Stimulated activated CD8-positive, alpha-beta memory T cell treated with anti-CD3 and anti-CD28 coated beads, Interleukin-15, amount 100 ng/mL, for 4 hours (primary cell): ENCODE measurements at regions not wholly inside any gene's neighbourhood (a gene's known extent, or its start where the extent isn't known, plus 50 kb on each side); places are given as distances from the start of the nearest gene placed in this dataset.
"Not testable (repeated sequence)": the region's sequence is repeated elsewhere in the genome, so short reads cannot be mapped to it uniquely, and the experiment has no call there.

Experiments
- DNase-seq, 2 donors: peaks; one replicate each; pipeline ENCODE4 v3.0.0-alpha.2; 2020; ENCODE audit warnings: low read depth in 2 of 2

DNA sequence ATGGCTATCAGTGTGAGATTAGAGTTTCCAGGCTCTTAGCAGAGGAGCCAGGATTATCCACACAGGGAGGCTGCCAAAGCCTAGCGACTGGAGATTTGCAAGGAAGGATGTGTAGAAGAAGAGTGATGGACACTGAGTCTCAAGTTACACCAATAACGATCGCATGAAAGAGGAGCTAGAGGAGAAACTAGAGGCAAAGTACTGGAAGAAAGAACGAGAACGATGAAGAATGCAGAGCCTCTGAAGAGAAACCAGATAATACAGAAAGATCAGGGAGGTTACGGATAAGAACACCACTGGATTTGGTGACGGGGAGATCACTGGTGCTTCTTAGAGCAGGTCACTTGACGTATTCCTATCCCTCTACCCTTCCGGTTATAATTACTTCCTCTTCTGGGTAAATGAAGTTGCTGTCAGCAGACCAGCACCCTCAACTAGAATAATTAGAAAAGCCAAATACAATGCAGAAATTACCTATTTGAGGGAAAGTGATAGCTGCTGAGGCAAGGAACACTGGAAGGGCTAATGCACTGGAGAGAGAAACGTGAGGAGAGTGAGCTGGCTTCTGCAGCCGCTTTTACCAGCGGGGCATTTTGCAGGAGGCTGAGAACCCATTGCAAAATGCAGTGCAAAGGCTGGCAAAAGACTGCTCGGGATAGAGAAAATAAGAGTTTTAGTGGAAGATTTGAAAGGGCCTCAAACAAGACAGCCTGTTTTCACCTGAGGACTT lies 93.1 kb upstream of the HIF1A start:
- no peak for DNase-seq

DNA sequence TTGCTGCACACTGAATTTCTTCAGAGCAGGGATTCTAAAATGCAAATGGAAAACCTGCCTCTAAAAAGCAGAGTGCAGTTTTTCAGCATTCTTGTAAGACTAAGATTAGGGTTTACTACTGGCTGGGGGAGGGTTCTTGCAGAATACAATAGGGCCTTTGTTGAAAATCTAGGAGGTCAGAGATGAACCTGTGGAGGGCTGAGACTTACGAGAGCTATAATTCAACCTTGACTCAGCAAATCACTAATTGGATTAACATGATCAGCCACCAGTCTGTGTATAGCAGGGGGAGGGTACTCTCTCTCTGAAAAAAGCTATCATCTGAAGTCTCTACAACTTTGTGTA lies 92.6 kb upstream of the HIF1A start:
- no peak for DNase-seq

DNA sequence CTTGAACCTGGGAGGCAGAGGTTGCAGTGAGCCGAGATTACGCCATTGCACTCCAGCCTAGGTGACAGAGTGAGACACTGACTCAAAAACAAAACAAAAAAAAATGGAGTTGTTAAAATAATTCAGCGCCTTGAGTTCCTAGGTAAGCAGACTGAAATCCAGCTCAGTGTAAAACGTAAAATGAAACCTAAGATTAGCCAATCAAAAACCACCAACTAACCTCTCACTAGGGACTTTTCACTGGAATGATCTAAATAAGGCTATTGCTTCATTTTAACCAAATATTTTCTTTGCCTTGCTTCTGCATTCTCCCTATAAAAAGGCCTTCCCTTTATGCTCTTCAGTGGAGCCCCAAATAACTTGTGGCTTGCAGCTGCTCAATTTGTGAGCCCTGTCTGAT lies 91.6 kb upstream of the HIF1A start:
- DNase-seq = no peak

DNA sequence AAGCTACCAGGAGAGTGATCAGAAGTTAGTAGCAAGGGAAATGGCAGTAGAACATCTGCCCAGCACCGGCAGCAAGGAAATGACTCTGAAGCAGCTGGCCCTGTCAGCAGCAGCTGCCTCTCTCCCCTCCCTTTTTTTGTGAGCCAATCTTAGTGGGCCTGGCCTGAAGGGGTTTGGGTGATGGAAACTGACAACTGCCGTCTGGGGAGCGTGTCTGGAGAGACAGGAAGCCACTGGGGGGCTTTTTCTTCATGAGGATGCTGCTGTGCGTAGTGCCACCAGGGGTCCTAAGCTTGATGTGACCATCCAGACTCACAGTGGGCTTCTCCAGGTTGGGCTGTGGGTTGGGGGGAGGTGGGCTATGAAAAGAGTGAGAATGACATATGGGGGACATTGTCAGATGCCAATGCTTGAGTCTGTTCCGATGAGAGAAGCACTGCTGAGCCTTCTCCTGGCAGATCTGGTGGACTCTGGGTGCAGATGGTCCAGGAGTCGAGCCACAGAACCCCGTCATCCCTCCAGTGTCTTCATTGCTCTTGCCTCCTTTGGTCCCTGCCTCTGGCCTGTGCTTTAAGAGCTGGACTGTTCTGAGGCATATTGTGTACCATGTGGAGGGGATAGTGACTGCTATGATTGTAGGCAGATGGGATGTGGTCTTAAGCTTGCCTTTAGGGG lies 87.6 kb upstream of the HIF1A start:
- DNase-seq = no peak

DNA sequence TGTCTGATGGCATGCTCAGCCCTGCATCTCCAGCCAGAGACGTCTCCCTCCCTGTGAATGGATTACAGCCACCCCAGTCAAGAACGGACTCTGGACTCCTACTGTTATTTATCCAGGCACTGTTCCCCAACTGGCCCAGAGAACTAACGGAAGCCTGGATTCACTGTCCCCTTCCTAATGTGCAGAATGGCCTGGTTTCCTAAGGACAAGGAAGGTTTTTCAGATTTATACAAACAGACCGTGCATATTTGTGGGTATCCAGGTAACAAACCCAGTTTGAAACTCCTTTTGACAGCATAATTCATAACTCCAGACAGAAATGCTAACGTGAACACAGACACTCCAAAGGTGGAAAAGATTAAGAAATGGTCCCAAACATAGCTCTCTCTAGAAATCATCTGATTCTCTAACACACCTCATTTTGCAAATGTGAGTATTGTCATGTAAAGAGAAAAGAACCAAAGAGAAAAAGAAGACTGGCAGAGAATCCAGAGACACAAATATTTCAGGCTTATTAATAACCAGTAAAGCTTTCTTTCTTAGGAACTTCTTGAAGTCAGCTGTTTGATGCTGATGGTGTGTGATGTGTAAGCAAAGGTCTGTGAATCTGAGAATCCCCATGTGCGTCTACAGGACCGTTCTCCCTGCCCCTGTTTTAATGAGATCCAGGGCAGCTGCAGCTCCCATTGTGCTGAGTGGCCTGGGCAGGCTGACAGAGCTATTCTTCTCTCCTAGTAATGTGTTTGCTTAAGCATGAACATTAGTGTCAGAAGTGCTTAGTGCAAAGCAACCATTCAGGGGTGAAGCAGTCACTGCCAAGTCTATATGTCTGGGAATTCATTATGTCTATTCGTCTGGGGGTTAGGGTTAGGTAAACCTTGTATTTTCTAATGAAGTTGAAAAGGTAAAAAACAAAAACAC lies 86.8 kb upstream of the HIF1A start:
- DNase-seq = no peak

DNA sequence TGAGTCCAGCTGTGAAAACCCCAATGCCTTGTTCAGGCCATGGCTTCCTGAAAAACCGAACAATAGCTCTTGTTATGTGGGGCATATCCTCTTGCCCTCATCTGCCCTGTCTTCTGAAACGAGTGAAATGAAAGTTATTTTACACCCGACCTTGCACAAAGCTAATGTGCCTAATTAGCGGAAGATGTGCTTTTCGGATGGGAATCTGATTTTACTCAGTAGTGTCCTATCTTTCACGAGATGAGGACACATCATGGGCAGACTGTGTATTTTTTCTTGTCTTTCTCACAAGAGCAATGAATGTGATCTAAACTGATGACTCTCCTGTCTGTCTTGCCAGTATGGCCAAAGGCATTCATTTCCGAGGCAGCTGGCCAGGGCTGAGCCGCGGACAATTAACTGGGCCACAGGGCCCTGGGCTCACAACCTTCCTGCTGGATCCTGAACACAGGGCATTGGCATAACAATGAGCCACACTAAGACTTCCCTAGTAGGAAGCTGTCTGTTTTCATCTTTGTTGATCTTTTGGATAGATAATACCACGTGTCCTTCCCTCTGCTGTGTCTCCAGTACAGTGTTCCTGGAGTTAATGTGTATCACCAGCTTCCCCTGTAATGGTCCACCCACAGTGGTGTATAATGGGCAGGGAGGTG lies 86.0 kb upstream of the HIF1A start:
- no peak for DNase-seq

DNA sequence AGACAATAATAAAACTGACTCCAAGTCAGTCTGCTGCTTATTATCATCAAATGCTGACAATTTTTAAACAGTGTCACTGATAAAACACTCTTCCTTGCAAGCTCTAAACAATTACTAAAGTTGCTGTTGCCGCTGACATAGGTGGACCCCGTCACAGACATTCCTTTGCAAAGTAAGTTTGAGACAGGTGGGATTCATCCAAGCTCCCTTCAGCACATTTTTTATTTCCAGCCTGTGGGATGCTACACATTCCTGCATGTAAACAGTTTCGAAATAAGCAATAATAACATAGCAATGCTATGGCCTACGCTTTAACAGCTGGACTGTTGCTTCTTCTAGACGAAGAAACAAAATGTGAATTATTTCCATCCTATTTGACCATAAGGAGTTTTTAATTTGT lies 85.4 kb upstream of the HIF1A start:
- no peak for DNase-seq

DNA sequence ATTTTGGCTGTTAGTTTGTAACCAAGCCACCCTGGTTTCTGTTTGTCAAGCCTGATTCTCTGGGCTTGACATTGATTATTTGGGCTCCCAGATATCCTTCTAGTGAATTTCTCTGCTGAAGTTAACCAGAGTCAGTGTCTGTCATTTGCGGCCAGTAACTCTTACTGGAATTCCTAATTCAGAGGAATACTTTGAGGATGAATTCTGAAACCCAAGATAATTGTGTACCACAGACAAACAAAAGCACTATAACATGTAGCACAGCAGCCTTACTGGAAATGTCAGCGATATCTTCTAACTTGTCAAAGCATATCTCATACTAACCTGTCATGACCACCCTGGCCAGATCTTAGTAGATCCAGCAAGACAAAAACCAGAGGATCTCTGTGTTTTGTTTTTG lies 84.4 kb upstream of the HIF1A start:
- DNase-seq = no peak

DNA sequence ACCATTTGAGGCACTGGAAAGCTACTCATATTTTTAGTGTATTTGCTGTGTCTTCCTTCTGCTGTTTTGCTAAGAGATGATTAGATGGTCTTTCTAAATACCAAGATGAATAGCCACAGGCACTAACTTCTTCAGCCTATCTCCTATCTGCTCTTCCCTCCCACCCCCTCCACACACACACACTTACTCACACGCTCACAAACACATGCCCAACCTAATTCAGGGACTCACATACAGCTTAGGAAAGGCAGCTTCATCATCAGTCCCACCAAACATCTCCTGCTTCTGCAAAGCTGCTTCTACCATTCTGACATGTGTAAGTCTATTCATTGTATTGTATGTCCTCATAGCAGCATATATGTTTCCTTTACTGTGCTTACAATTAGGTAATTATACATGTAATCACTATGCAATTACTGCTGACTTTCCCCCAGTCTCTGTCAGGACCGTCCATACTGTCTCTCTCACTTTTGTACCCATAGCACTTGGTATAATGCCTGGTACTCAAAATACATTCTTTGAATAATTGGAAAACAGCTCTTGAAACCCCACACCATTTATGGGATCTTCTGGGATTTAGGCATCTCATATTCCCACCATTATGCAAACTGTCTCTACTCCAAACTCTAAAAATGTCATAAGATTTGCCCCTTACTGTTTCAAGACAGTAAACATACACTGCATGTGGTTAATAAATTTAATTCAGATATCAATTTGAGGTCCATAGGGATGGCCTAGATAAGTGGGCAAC lies 83.3 kb upstream of the HIF1A start:
- no peak for DNase-seq

DNA sequence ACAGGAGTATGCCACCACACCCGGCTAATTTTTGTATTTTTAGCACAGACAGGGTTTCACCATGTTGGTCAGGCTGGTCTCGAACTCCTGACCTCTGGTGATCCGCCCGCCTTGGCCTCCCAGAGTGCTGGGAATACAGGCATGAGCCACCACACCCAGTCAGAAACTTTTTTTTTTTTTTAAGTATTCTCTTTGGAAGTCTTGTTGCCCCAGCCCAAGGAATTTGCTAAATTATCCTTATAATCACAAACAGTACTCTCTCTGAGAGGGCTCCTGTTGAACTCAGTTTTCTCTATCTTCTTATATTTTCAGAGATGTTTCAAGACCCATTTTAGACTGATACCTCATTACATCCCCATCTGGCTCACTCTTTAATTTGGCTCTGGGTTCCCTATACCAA lies 82.3 kb upstream of the HIF1A start:
- DNase-seq = not testable (repeated sequence)

DNA sequence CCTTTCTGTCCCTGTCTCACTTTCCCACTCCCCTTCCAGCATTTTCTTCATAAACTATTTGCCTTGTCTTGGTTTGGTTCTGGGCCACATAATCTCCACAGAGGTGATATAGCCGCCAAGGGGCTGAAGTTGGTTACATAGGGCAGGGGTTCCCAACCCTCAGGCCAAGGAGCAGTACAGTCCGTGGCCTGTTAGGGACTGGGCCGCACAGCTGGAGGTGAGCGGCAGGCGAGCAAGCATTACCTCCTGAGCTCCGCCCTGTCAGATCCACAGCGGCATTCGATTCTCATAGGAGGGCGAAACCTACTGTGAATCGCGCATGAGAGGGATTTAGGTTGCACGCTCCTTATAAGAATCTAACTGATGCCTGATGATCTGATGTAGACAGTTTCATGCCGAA lies 80.6 kb upstream of the HIF1A start:
- DNase-seq = no peak

DNA sequence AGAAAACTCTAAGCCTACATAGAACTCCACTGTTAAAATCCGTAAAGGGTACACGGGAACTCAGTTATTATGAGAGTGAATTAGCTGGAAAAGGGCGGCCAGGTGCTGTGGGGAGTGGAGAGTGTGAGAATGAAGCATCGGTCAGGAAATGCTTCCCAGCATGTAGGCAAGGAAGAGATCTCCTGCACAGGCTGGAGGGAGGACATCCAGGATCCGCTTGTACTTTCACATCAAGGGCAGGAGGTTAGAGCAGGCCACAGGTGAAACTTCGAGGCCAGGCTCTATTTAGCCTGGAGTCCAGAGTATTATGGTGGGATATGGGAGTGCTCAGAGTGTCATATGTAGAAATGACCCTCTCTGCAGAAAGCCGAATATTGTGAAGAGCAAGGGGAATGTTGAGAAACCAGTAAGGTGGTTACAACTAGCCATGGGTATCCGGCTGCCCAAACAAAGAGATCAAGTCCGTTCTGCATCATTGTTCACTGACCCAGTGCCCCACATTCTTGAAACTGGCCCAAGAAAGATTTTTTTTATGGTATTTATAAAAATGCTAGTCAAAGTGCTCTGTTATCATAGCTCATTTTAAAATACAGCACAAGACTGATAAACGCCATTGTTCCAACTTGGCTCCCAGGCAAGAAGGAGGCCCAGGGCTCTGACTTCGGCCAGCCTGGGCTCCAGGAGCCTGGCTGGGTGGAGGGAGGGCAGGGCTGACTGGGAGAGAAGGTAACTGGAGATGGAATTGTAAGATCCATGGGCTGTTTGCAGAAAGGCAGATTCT lies 79.4 kb upstream of the HIF1A start:
- DNase-seq = no peak

DNA sequence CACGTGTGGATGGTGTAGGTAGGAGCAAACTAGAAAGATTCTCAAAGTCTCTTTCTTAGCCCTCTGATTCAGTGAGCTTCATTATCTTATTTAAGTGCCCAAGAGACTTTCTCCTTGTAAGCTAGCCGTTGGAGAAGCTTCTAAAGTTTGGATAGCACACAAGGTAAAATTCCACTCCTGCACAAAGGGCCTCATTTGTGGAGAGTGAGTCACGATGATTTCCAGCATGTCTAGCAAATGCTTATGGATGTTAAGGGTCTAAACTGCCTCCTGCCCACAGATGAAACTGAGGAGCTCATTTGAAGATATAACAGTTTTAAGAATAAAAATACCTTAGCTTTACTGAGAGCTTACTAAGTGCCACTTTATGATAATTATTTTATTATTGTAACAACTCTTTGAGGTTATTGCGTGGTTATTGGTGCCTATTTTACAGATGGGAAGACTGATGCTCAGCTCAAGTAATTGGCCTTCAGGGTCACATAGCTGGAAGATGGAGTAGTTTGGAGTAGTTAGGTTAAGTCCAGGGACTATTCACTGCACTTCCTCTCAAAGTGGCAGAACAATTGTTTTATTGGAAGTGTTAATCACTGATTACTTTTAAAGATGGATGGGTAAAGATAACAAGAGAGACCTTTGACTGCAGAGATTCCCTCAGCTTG lies 78.7 kb upstream of the HIF1A start:
- DNase-seq = no peak

DNA sequence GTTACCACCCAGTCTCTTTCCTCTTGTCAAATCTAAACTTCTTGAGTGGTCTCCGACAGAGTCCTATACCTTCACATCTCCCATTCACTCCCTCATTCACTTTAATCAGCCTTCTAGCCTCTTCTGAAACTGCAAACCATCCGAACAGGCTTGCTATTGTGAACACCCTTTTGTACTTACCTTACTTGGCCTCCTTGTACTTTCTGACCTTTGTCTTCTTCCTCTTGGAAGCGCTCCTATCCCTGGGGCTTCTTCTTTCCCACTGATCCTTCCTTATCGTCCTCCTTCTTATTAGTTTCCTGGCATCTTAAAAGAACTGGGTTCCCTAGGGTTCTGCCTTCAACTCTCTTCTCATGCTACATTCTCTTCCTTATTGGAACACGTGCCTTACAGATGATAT lies 76.9 kb upstream of the HIF1A start:
- no peak for DNase-seq

DNA sequence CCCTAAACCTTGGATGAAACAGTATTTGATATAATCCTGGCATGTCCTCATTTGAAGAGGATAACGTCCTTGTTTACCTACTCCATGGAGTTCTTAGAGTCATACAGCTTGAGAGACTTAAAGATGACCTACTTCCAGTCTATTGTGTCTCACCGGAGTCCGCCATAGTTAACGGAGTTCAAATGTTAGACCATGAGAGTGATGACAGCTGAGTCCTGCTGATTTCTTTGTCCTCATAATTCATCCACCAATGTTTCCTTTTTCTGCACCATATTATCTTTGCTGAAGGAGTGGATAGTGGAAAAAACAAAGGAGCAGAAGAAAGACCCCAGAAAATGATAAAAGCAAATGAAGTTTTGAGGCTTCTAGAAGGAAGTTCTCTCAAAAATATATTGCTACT lies 75.8 kb upstream of the HIF1A start:
- no peak for DNase-seq

DNA sequence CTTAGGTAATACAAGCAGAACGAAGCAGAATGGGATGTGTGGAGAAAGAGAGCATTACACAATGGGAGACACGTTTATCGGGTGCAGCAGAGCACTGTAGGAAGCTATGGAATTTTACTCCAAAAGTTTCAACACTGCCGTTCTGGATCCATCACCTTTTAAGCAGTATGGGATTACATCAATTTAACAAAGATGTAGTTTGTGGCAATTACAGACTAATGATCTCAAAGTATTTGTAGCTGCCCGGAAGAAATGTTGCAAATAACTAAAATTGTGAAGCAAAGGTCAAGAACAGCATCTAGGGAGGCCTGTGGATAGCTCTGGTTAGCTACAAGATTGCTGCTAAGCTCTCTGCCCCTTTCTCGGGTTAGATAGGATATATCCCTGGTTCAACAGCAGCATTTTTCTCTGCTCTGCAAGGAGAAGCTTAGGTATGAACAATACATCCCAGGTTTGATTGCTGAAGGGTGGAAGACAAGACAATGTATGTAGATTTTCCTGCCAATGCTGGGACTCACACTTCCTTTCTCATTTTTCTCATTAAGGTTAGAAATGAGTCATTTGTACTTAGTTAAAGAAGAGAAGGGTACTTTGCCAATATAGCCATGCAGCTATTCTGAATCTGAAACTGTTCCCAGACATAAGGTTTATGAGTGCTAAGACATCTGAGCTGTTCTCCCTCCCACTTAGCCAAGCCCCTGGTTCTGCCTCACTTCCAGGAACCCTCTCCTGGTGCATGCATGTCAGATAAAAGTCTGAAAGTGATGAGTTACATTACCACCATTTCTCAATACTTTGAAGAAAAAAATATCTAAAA lies 75.0 kb upstream of the HIF1A start:
- peak in 1 of 2 donors; percentile 13 for DNase-seq

DNA sequence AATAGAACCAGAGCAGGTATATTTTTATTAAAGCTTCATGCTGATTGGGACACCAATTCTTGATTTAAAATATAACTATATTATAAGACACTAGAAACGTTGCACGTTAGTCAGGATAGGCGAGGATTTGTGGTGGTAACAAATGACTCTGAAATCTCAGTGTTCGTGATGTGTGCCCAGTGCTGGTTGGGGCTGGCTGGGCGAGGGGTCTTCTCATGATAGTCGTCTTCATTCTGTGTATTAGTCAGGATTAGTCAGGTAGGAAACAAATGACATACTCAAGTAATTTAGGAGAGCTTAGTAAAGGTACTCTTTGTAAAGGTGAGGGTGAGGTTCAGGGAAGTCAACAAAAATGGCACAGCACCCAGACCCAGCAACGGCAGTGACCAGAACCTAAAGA lies 73.9 kb upstream of the HIF1A start:
- DNase-seq = no peak

DNA sequence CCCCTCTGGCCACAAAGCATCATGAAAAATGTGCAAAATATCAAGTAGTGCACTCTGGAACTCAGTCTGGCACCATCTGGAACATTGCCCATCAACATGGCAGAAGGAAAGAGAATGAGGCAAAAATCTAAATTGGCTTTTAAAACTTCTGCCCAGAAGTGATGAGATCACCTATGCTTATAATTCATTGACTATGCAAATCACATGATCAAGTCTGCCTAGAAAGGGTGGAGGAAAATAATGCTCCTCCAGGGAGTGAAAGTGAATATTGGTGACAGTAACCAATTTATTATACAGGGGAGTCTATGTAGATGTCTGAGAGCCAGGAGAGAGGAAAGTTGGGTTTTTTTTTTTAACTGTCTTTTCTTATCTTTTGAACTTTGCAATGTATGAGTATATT lies 73.3 kb upstream of the HIF1A start:
- no peak for DNase-seq

DNA sequence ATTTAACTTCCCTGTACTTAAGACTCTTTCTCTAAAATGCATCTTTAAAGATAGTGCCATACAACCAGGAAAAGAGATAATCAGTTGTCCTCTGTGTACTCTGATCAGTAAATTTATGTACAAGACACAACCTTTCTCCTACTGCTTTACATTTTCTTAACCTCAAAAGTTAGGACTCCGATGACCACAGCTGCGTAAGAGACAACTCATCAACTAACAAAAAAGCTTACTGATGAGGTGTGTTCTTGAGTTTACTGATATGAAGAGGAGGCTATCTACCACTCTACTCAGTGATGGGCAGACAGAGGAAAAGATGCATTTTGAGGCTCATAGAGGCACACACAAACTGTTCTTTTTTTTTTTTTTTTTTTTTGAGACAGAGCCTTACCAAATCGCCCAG lies 71.4 kb upstream of the HIF1A start:
- DNase-seq = no peak
